ENCODE measurements at regions not wholly inside any gene's neighbourhood (a gene's known extent, or its start where the extent isn't known, plus 50 kb on each side); places are given as distances from the start of the nearest gene placed in this dataset.

- no peak for TF ChIP-seq POLR2A (IDR thresholded peaks at IDR 0.05)
- TF ChIP-seq CTCF (IDR thresholded peaks at IDR 0.05), result no peak
- WGBS, 4 donors, result 77 to 82% (median 79%) methylated on average over 13 of the region's 13 CpGs
- H3K27me3 ChIP-seq, result peaks cover 3% of the 10 kb centered on the region
- intact Hi-C loops (cut with DNase I), result no loop called here
- H3K9me3 ChIP-seq (replicated peaks in 1 of 3), result no peaks in the 10 kb centered on the region
- no peaks in the 10 kb centered on the region for H3K36me3 ChIP-seq (replicated peaks in 1 of 2)
- H3K27ac ChIP-seq, result no peak overlapping the region
- no peak for DNase-seq
- no peak overlapping the region for H3K4me3 ChIP-seq
- no peaks in the 10 kb centered on the region for H3K4me1 ChIP-seq (replicated peaks in 1 of 2)
Measured at GRCh38 chr18:56152551-56153310, 485.7 kb downstream of the TXNL1 start.

GRCh38 chr18:56148373-56148772 lies 490.0 kb downstream of the TXNL1 start:
- intact Hi-C loops (cut with DNase I), result no loop called here
- DNase-seq, result no peak
- no peak for TF ChIP-seq POLR2A (IDR thresholded peaks at IDR 0.05)
- TF ChIP-seq CTCF (IDR thresholded peaks at IDR 0.05), result no peak
- Histone ChIP-seq H3K36me3 (replicated peaks in 1 of 2) (no peaks in the 10 kb centered on the region), H3K27ac (no peak overlapping the region), H3K27me3 (no peaks in the 10 kb centered on the region), H3K4me3 (no peak overlapping the region), H3K9me3 (replicated peaks in 1 of 3) (no peaks in the 10 kb centered on the region), H3K4me1 (replicated peaks in 1 of 2) (no peaks in the 10 kb centered on the region)

GRCh38 chr18:56146565-56146964 lies 491.8 kb downstream of the TXNL1 start:
- DNase-seq, result no peak
- H3K27me3 ChIP-seq, result no peaks in the 10 kb centered on the region
- no peaks in the 10 kb centered on the region for H3K36me3 ChIP-seq (replicated peaks in 1 of 2)
- H3K27ac ChIP-seq, result no peak overlapping the region
- TF ChIP-seq CTCF (IDR thresholded peaks at IDR 0.05) (no peak), POLR2A (IDR thresholded peaks at IDR 0.05) (no peak)
- no peak overlapping the region for H3K4me3 ChIP-seq
- no peaks in the 10 kb centered on the region for H3K4me1 ChIP-seq (replicated peaks in 1 of 2)
- intact Hi-C loops (cut with DNase I), result no loop called here
- WGBS, 4 donors, result 68 to 94% (median 74%) methylated on average over 1 of the region's 1 CpG
- H3K9me3 ChIP-seq (replicated peaks in 1 of 3), result no peaks in the 10 kb centered on the region

GRCh38 chr18:56142001-56142400 lies 496.4 kb downstream of the TXNL1 start:
- no peaks in the 10 kb centered on the region for H3K9me3 ChIP-seq (replicated peaks in 1 of 3)
- H3K27ac ChIP-seq, result no peak overlapping the region
- intact Hi-C loops (cut with DNase I), result no loop called here
- WGBS, 4 donors, result 84 to 86% (median 85%) methylated on average over 2 of the region's 2 CpGs
- H3K4me3 ChIP-seq, result no peak overlapping the region
- no peaks in the 10 kb centered on the region for H3K4me1 ChIP-seq (replicated peaks in 1 of 2)
- TF ChIP-seq POLR2A (IDR thresholded peaks at IDR 0.05) (no peak), CTCF (IDR thresholded peaks at IDR 0.05) (no peak)
- H3K36me3 ChIP-seq (replicated peaks in 1 of 2), result no peaks in the 10 kb centered on the region
- DNase-seq, result no peak
- no peaks in the 10 kb centered on the region for H3K27me3 ChIP-seq
